PFSK-1 (cell line): ENCODE measurements at regions not wholly inside any gene's neighbourhood (a gene's known extent, or its start where the extent isn't known, plus 50 kb on each side); places are given as distances from the start of the nearest gene placed in this dataset.

ENCODE experiments used
- POLR2AphosphoS5 ChIP-seq: IDR thresholded peaks from 2 replicates; pipeline ENCODE4 v1.6.1; 2012; ENCODE audit warnings: low read depth, mild to moderate bottlenecking, control low read depth, low read length, moderate library complexity
- REST ChIP-seq, 2 experiments: IDR thresholded peaks; 2 replicates each; pipeline versions ENCODE4 v1.6.1 to v1.8.0; 2011 to 2012; ENCODE audit warnings: low read depth in 2 of 2, low read length in 2 of 2, control low read depth in 1 of 2, inconsistent platforms in 1 of 2, mild to moderate bottlenecking in 1 of 2, moderate library complexity in 1 of 2; ENCODE audit not compliant: insufficient read depth in 1 of 2
- TAF1 ChIP-seq: IDR thresholded peaks from 2 replicates; pipeline ENCODE4 v1.6.1; 2012; ENCODE audit warnings: low read length, control low read depth, borderline replicate concordance; ENCODE audit not compliant: insufficient read depth

GRCh38 chr2:194087089-194087958, 1569.7 kb upstream of the SLC39A10 start:
- TF ChIP-seq POLR2AphosphoS5 = no peak
- no peak for TF ChIP-seq REST (IDR thresholded peaks at IDR 0.05; ENCODE audit: insufficient read depth in 1 of 2, low read depth in 2 of 2, low read length in 2 of 2)
- TF ChIP-seq TAF1 = no peak
